GM12878 (cell line): ENCODE measurements at regions not wholly inside any gene's neighbourhood (a gene's known extent, or its start where the extent isn't known, plus 50 kb on each side); places are given as distances from the start of the nearest gene placed in this dataset.

ENCODE experiments used
- ATAC-seq: fragments of 200-7000 bp; cut with Tn5 transposase; 3 replicates; pipeline ENCODE4 v1.9.1; 2020; ENCODE audit warnings: mild to moderate bottlenecking, moderate library complexity
- BruUV-seq: library from RNA; stranded (reverse); fragments of 400-500 nt; replicated peaks from 2 replicates; lab custom pipeline; 2021; lab: Mats Ljungman, UMichigan
- CTCF ChIA-PET: fragments of 300-600 bp; sonication (Branson Sonifier 250); formaldehyde crosslinking; extraction: SDS; loops from one replicate; lab custom pipeline; 2021; ENCODE audit warnings: inconsistent platforms; lab: Yijun Ruan, JAX
- POLR2A ChIA-PET: fragments of 350-600 bp; formaldehyde crosslinking; extraction: SDS; loops from one replicate; lab custom pipeline; 2021; ENCODE audit warnings: inconsistent platforms; lab: Charles Lee
- RAD21 ChIA-PET: fragments of 300-600 bp; sonication (Branson Sonifier 250); formaldehyde crosslinking; loops from one replicate; lab custom pipeline; 2023; ENCODE audit warnings: antibody characterized with exemption; ENCODE audit not compliant: unreplicated experiment; lab: Charles Lee
- SMC1A ChIA-PET: fragments of 300-600 bp; sonication (Branson Sonifier 250); formaldehyde crosslinking; loops from one replicate; lab custom pipeline; 2023; ENCODE audit not compliant: unreplicated experiment, uncharacterized antibody; lab: Charles Lee
- DNase-seq: peaks from one replicate; pipeline ENCODE4 v3.0.0-alpha.2; 2011; ENCODE audit warnings: low read depth, low spot score
- FAIRE-seq: peaks from 3 replicates; lab custom pipeline; 2011; peaks lifted over from hg19 to GRCh38; lab: Jason Lieb, UNC
- H2AFZ ChIP-seq: 2 replicates; pipeline ENCODE4 v1.6.0; 2011; ENCODE audit warnings: low read depth, low read length, control low read depth; ENCODE audit not compliant: control insufficient read depth
- H3K27ac ChIP-seq: 2 replicates; pipeline ENCODE4 v1.5.1; 2011; ENCODE audit warnings: control low read depth; ENCODE audit not compliant: control insufficient read depth, insufficient read depth
- H3K27me3 ChIP-seq, 2 experiments: replicated peaks in 1 of 2; 2 replicates each; pipeline versions ENCODE4 v1.6.0 to v1.6.1; 2011; ENCODE audit warnings: low read length in 1 of 2; ENCODE audit not compliant: control insufficient read depth in 2 of 2, insufficient read depth in 2 of 2
- H3K36me3 ChIP-seq, 2 experiments: 2 replicates each; pipeline ENCODE4 v1.5.1; 2011; ENCODE audit warnings: low read length in 1 of 2; ENCODE audit not compliant: control insufficient read depth in 2 of 2, insufficient read depth in 2 of 2
- H3K4me1 ChIP-seq: 2 replicates; pipeline ENCODE4 v1.6.1; 2011; ENCODE audit warnings: mild to moderate bottlenecking, low read length, moderate library complexity, mixed read lengths; ENCODE audit not compliant: control insufficient read depth, insufficient read depth
- H3K4me2 ChIP-seq: 2 replicates; pipeline ENCODE4 v1.6.0; 2011; ENCODE audit warnings: control low read depth; ENCODE audit not compliant: control insufficient read depth, insufficient read depth
- H3K4me3 ChIP-seq: fragments of 200-600 bp; sonication (generic); 2 replicates; pipeline ENCODE4 v1.5.1; 2016
- H3K79me2 ChIP-seq: 2 replicates; pipeline ENCODE4 v1.6.0; 2011; ENCODE audit warnings: low read length; ENCODE audit not compliant: control insufficient read depth, insufficient read depth
- H3K9ac ChIP-seq: 2 replicates; pipeline ENCODE4 v1.8.0; 2011; ENCODE audit warnings: low read length, control low read depth, mixed read lengths; ENCODE audit not compliant: control insufficient read depth, insufficient read depth
- H3K9me3 ChIP-seq: replicated peaks from 3 replicates; pipeline ENCODE4 v1.5.1; 2011; ENCODE audit warnings: mild to moderate bottlenecking, low read length; ENCODE audit not compliant: control insufficient read depth, insufficient read depth
- H4K20me1 ChIP-seq: 2 replicates; pipeline ENCODE4 v1.6.0; 2011; ENCODE audit not compliant: control insufficient read depth, insufficient read depth
- ASH2L ChIP-seq: fragments of 300-600, 200-600 bp; sonication (generic); IDR thresholded peaks from 2 replicates; pipeline ENCODE4 v1.6.1; 2017; ENCODE audit warnings: low read depth, mild to moderate bottlenecking, borderline replicate concordance
- BHLHE40 ChIP-seq, 2 experiments: fragments of 450-650 bp in 1 of 2; IDR thresholded peaks; 2 replicates each; pipeline ENCODE4 v1.6.1; 2011 to 2017; ENCODE audit warnings: low read depth in 2 of 2, borderline replicate concordance in 1 of 2, improper control_type of control experiment in 1 of 2, low read length in 1 of 2, mild to moderate bottlenecking in 1 of 2
- CBX3 ChIP-seq: fragments of 200-600 bp; sonication (generic); IDR thresholded peaks from 2 replicates; pipeline ENCODE4 v1.6.1; 2016; ENCODE audit warnings: low read depth, borderline replicate concordance
- CHD1 ChIP-seq: IDR thresholded peaks from 2 replicates; pipeline ENCODE4 v1.6.1; 2012; ENCODE audit warnings: low read depth, low read length, improper control_type of control experiment
- NRF1 ChIP-seq: conservative IDR thresholded peaks from 2 replicates; pipeline ENCODE4 v1.6.1; 2011; ENCODE audit warnings: mild to moderate bottlenecking, low read depth, low read length, improper control_type of control experiment
- POU2F2 ChIP-seq: IDR thresholded peaks from 3 replicates; pipeline ENCODE4 v1.6.1; 2011; ENCODE audit warnings: low read depth, mild to moderate bottlenecking, low read length, borderline replicate concordance
- TCF3 ChIP-seq: IDR thresholded peaks from 2 replicates; pipeline ENCODE4 v1.6.1; 2012; ENCODE audit warnings: low read depth, mild to moderate bottlenecking, low read length, borderline replicate concordance; ENCODE audit not compliant: insufficient read depth
- ZNF217 ChIP-seq: fragments of 450-650 bp; IDR thresholded peaks from 2 replicates; pipeline ENCODE4 v1.6.1; 2017; ENCODE audit warnings: antibody characterized with exemption, mild to moderate bottlenecking
- in situ Hi-C: fragments of 300-500 bp; cut with MboI; formaldehyde crosslinking; loops from 9 replicates; pipeline ENCODE4 v1.14.3; 2018; ENCODE audit warnings: mixed read lengths
- intact Hi-C: fragments of 100-400 bp; cut with micrococcal nuclease; formaldehyde crosslinking; loops from one replicate; pipeline ENCODE4 v1.14.2; 2022; ENCODE audit not compliant: unreplicated experiment
- TF ChIP-seq, protein P1 (sequence below): fragments of 450-650 bp; IDR thresholded peaks from 2 replicates; pipeline ENCODE4 v1.6.1; 2017; ENCODE audit warnings: borderline replicate concordance
- TF ChIP-seq, protein P2 (sequence below), 3 experiments: IDR thresholded peaks in 2 of 3; conservative IDR thresholded peaks in 1 of 3; 2 replicates each; pipeline ENCODE4 v1.5.1; 2011; ENCODE audit warnings: low read depth in 3 of 3, low read length in 3 of 3, mild to moderate bottlenecking in 3 of 3, control low read depth in 2 of 3, moderate library complexity in 2 of 3, inconsistent platforms in 1 of 3, mixed read lengths in 1 of 3; ENCODE audit not compliant: control insufficient read depth in 2 of 3, insufficient read depth in 1 of 3; ENCODE audit errors: extremely low read depth in 1 of 3
- TF ChIP-seq, protein P3 (sequence below): fragments of 450-650 bp; IDR thresholded peaks from 2 replicates; pipeline ENCODE4 v1.6.1; 2017; ENCODE audit warnings: mild to moderate bottlenecking
- TF ChIP-seq, protein P4 (sequence below): IDR thresholded peaks from 2 replicates; pipeline ENCODE4 v1.6.1; 2012; ENCODE audit warnings: low read length, inconsistent platforms
- TF ChIP-seq, protein P5 (sequence below): fragments of 450-650 bp; IDR thresholded peaks from 2 replicates; pipeline ENCODE4 v1.6.1; 2018; ENCODE audit warnings: mild to moderate bottlenecking, low read depth, moderate library complexity; ENCODE audit not compliant: partially characterized antibody

DNA sequence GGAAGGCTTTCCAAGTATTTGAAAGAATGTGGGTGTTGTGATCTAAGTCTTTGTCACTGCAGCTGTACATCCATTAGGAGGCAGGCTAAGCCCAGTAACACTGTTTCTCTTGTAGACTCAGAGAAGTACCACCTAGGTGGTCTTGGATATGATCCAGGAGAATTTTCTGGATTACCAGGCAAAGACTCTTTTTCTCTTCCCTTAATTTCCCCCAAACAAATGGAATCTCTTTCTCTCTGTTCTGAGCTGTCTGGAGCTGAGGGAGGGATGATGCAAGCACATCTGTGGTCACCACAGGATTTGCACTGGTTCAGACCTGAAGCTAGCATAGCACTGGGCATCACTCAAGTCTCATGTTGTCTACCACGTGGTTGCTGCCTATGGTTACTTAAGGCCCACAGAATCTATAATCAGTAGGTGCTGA lies 227.6 kb downstream of the NECTIN3 start (continued):
- TF ChIP-seq, protein P1, sequence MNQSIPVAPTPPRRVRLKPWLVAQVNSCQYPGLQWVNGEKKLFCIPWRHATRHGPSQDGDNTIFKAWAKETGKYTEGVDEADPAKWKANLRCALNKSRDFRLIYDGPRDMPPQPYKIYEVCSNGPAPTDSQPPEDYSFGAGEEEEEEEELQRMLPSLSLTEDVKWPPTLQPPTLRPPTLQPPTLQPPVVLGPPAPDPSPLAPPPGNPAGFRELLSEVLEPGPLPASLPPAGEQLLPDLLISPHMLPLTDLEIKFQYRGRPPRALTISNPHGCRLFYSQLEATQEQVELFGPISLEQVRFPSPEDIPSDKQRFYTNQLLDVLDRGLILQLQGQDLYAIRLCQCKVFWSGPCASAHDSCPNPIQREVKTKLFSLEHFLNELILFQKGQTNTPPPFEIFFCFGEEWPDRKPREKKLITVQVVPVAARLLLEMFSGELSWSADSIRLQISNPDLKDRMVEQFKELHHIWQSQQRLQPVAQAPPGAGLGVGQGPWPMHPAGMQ: no peak
- TF ChIP-seq ZNF217 (no peak), CBX3 (no peak)

DNA sequence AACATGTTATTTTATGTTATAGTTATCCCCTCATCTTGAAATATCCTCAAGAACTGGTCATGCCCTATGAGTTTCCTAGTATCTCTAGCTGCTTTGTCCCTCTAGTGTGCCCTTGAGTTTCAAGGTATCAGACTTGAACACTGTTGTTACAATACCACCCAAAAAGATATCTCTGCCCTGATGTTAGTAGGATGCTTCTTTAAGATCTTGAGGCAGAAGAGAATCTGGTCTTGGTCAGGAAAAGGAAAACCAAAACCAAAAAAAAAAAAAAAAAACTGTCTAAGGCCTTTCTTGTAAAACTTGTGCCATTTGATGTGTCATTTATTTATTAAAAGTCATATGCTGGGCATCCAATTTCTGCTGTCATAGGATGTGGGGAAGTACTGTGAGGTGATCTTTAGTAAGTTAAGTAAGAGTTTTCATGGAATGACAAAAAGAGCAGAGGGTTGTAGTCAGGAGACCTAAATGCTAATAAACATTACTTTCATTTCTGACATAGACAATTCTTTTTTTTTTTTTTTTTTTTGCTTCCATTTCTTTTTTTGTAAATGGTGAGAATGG lies 229.7 kb downstream of the NECTIN3 start:
- no peak for FAIRE-seq
- intact Hi-C loops: no loop called here
- TF ChIP-seq, protein P2, sequence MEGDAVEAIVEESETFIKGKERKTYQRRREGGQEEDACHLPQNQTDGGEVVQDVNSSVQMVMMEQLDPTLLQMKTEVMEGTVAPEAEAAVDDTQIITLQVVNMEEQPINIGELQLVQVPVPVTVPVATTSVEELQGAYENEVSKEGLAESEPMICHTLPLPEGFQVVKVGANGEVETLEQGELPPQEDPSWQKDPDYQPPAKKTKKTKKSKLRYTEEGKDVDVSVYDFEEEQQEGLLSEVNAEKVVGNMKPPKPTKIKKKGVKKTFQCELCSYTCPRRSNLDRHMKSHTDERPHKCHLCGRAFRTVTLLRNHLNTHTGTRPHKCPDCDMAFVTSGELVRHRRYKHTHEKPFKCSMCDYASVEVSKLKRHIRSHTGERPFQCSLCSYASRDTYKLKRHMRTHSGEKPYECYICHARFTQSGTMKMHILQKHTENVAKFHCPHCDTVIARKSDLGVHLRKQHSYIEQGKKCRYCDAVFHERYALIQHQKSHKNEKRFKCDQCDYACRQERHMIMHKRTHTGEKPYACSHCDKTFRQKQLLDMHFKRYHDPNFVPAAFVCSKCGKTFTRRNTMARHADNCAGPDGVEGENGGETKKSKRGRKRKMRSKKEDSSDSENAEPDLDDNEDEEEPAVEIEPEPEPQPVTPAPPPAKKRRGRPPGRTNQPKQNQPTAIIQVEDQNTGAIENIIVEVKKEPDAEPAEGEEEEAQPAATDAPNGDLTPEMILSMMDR (IDR thresholded peaks at IDR 0.05 in 2 of 3, conservative IDR thresholded peaks at IDR 0.05 in 1 of 3; ENCODE audit: control insufficient read depth in 2 of 3, extremely low read depth in 1 of 3, insufficient read depth in 1 of 3, low read depth in 3 of 3, low read length in 3 of 3): no peak
- no peak for TF ChIP-seq TCF3
- no peak for TF ChIP-seq CHD1
- no peak for TF ChIP-seq POU2F2
- TF ChIP-seq NRF1: no peak
- TF ChIP-seq, protein P3, sequence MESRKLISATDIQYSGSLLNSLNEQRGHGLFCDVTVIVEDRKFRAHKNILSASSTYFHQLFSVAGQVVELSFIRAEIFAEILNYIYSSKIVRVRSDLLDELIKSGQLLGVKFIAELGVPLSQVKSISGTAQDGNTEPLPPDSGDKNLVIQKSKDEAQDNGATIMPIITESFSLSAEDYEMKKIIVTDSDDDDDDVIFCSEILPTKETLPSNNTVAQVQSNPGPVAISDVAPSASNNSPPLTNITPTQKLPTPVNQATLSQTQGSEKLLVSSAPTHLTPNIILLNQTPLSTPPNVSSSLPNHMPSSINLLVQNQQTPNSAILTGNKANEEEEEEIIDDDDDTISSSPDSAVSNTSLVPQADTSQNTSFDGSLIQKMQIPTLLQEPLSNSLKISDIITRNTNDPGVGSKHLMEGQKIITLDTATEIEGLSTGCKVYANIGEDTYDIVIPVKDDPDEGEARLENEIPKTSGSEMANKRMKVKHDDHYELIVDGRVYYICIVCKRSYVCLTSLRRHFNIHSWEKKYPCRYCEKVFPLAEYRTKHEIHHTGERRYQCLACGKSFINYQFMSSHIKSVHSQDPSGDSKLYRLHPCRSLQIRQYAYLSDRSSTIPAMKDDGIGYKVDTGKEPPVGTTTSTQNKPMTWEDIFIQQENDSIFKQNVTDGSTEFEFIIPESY: no peak
- TF ChIP-seq ASH2L: no peak
- no peak for TF ChIP-seq BHLHE40 (IDR thresholded peaks at IDR 0.05; ENCODE audit: borderline replicate concordance in 1 of 2, low read depth in 2 of 2, low read length in 1 of 2)
- TF ChIP-seq, protein P4, sequence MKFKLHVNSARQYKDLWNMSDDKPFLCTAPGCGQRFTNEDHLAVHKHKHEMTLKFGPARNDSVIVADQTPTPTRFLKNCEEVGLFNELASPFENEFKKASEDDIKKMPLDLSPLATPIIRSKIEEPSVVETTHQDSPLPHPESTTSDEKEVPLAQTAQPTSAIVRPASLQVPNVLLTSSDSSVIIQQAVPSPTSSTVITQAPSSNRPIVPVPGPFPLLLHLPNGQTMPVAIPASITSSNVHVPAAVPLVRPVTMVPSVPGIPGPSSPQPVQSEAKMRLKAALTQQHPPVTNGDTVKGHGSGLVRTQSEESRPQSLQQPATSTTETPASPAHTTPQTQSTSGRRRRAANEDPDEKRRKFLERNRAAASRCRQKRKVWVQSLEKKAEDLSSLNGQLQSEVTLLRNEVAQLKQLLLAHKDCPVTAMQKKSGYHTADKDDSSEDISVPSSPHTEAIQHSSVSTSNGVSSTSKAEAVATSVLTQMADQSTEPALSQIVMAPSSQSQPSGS: no peak
- TF ChIP-seq, protein P5, sequence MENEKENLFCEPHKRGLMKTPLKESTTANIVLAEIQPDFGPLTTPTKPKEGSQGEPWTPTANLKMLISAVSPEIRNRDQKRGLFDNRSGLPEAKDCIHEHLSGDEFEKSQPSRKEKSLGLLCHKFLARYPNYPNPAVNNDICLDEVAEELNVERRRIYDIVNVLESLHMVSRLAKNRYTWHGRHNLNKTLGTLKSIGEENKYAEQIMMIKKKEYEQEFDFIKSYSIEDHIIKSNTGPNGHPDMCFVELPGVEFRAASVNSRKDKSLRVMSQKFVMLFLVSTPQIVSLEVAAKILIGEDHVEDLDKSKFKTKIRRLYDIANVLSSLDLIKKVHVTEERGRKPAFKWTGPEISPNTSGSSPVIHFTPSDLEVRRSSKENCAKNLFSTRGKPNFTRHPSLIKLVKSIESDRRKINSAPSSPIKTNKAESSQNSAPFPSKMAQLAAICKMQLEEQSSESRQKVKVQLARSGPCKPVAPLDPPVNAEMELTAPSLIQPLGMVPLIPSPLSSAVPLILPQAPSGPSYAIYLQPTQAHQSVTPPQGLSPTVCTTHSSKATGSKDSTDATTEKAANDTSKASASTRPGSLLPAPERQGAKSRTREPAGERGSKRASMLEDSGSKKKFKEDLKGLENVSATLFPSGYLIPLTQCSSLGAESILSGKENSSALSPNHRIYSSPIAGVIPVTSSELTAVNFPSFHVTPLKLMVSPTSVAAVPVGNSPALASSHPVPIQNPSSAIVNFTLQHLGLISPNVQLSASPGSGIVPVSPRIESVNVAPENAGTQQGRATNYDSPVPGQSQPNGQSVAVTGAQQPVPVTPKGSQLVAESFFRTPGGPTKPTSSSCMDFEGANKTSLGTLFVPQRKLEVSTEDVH: no peak

More for the DNA sequence above, 229.7 kb downstream of the NECTIN3 start:
- no peaks in the 10 kb centered on the region for H3K9me3 ChIP-seq
- ATAC-seq (no peak), DNase-seq (no peak)
- H3K4me3 ChIP-seq: no peak overlapping the region
- no peak overlapping the region for H3K27ac ChIP-seq
- ChIA-PET POLR2A (no interaction called here), CTCF (interaction anchor here (0.7 kb wide), 1 partner anchor 18 kb away, joined by 3 read pairs; no protein-coding TSS in a partner anchor), SMC1A (no interaction called here), RAD21 (no interaction called here)
- H3K4me1 ChIP-seq: no peaks in the 10 kb centered on the region
- H3K36me3 ChIP-seq: no peaks in the 10 kb centered on the region
- H3K27me3 ChIP-seq: no peaks in the 10 kb centered on the region
- no peak overlapping the region for H3K4me2 ChIP-seq
- BruUV-seq: no TSS peak
- no peaks in the 10 kb centered on the region for H3K79me2 ChIP-seq
- no peak overlapping the region for H2AFZ ChIP-seq
- H3K9ac ChIP-seq: no peak overlapping the region
- H4K20me1 ChIP-seq: no peaks in the 10 kb centered on the region
- in situ Hi-C loops: no loop called here
